ENCODE measurements at regions not wholly inside any gene's neighbourhood (a gene's known extent, or its start where the extent isn't known, plus 50 kb on each side); places are given as distances from the start of the nearest gene placed in this dataset.

DNA sequence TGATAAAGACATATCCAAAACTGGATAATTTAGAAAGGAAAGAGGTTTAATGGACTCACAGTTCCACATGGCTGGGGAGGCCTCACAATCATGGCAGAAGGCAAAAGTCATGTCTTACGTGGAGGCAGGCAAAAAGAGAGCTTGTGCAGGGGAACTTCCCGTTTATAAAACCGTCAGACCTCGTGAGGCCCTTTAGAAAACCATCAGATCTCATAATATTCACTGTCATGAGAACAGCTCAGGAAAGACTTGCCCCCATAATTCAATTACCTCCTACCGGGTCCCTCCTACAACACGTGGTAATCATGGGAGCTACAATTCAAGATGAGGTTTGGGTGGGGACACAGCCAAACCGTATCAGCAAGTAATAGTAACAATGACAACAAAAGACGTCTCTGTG, 88.2 kb upstream of the SLC25A33 start:
- TF ChIP-seq EZH2 (optimal IDR thresholded peaks at IDR 0.05; ENCODE audit: low read depth, low read length) (no peak), EZH2phosphoT487 (IDR thresholded peaks at IDR 0.05; ENCODE audit: low read length) (no peak)
- TF ChIP-seq, protein P1, sequence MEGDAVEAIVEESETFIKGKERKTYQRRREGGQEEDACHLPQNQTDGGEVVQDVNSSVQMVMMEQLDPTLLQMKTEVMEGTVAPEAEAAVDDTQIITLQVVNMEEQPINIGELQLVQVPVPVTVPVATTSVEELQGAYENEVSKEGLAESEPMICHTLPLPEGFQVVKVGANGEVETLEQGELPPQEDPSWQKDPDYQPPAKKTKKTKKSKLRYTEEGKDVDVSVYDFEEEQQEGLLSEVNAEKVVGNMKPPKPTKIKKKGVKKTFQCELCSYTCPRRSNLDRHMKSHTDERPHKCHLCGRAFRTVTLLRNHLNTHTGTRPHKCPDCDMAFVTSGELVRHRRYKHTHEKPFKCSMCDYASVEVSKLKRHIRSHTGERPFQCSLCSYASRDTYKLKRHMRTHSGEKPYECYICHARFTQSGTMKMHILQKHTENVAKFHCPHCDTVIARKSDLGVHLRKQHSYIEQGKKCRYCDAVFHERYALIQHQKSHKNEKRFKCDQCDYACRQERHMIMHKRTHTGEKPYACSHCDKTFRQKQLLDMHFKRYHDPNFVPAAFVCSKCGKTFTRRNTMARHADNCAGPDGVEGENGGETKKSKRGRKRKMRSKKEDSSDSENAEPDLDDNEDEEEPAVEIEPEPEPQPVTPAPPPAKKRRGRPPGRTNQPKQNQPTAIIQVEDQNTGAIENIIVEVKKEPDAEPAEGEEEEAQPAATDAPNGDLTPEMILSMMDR (IDR thresholded peaks at IDR 0.05; ENCODE audit: low read length), result no peak
